MG63 (cell line): ENCODE measurements at regions not wholly inside any gene's neighbourhood (a gene's known extent, or its start where the extent isn't known, plus 50 kb on each side); places are given as distances from the start of the nearest gene placed in this dataset.
"Not testable (repeated sequence)": the region's sequence is repeated elsewhere in the genome, so short reads cannot be mapped to it uniquely, and the experiment has no call there.

Experiments used
- DNase-seq: peaks from one replicate; pipeline ENCODE4 v3.0.0-alpha.2; 2020
- H3K27me3 ChIP-seq: fragments of 250-450 bp; sonication (Bioruptor Pico); 2 replicates; pipeline ENCODE4 v1.5.1; 2020; ENCODE audit warnings: mild to moderate bottlenecking, moderate library complexity
- H3K36me3 ChIP-seq: fragments of 250-450 bp; sonication (Bioruptor Pico); 2 replicates; pipeline ENCODE4 v1.5.1; 2020; ENCODE audit warnings: mild to moderate bottlenecking, moderate library complexity
- H3K4me3 ChIP-seq: fragments of 250-450 bp; sonication (Bioruptor Pico); 2 replicates; pipeline ENCODE4 v1.5.1; 2020; ENCODE audit warnings: mild to moderate bottlenecking, moderate library complexity
- H3K9me3 ChIP-seq: fragments of 250-450 bp; sonication (Bioruptor Pico); 2 replicates; pipeline ENCODE4 v1.5.1; 2020; ENCODE audit warnings: mild to moderate bottlenecking, moderate library complexity

- no peak overlapping the region for H3K4me3 ChIP-seq
- H3K9me3 ChIP-seq = no peaks in the 10 kb centered on the region
- H3K27me3 ChIP-seq = no peaks in the 10 kb centered on the region
- H3K36me3 ChIP-seq = no peaks in the 10 kb centered on the region
- DNase-seq = no peak
These were observed 407.2 kb downstream of the KCNRG start for GRCh38 chr13:50422181-50423148.

- H3K36me3 ChIP-seq = no peaks in the 10 kb centered on the region
- no peaks in the 10 kb centered on the region for H3K9me3 ChIP-seq
- H3K4me3 ChIP-seq = no peak overlapping the region
- DNase-seq = no peak
- H3K27me3 ChIP-seq = no peaks in the 10 kb centered on the region
These were observed 409.7 kb downstream of the KCNRG start for GRCh38 chr13:50424993-50425392.

GRCh38 chr13:50425772-50426171 is 410.5 kb downstream of the KCNRG start:
- H3K27me3 ChIP-seq = no peaks in the 10 kb centered on the region
- no peaks in the 10 kb centered on the region for H3K36me3 ChIP-seq
- no peak for DNase-seq
- H3K4me3 ChIP-seq = no peak overlapping the region
- H3K9me3 ChIP-seq = no peaks in the 10 kb centered on the region

- Histone ChIP-seq H3K36me3 (no peaks in the 10 kb centered on the region), H3K27me3 (no peaks in the 10 kb centered on the region), H3K4me3 (no peak overlapping the region), H3K9me3 (no peaks in the 10 kb centered on the region)
- no peak for DNase-seq
These were observed 411.7 kb downstream of the KCNRG start for GRCh38 chr13:50426927-50427326.

- not testable (repeated sequence) for DNase-seq, H3K9me3 ChIP-seq, H3K4me3 ChIP-seq
These were observed 412.3 kb downstream of the KCNRG start for GRCh38 chr13:50427511-50427910.

GRCh38 chr13:50428183-50428877 is 413.1 kb downstream of the KCNRG start:
- Histone ChIP-seq H3K27me3 (no peaks in the 10 kb centered on the region), H3K36me3 (no peaks in the 10 kb centered on the region), H3K9me3 (no peaks in the 10 kb centered on the region), H3K4me3 (no peak overlapping the region)
- no peak for DNase-seq

More at GRCh38 chr13:50427511-50427910, 412.3 kb downstream of the KCNRG start:
- H3K27me3 ChIP-seq, H3K36me3 ChIP-seq: not testable (repeated sequence)

GRCh38 chr13:50435011-50435410 is 408.5 kb downstream of the DLEU7 start:
- H3K27me3 ChIP-seq = no peaks in the 10 kb centered on the region
- no peak overlapping the region for H3K4me3 ChIP-seq
- DNase-seq = no peak
- H3K36me3 ChIP-seq = no peaks in the 10 kb centered on the region
- H3K9me3 ChIP-seq = no peaks in the 10 kb centered on the region

- H3K4me3 ChIP-seq = no peak overlapping the region
- H3K9me3 ChIP-seq = no peaks in the 10 kb centered on the region
- no peaks in the 10 kb centered on the region for H3K27me3 ChIP-seq
- H3K36me3 ChIP-seq = no peaks in the 10 kb centered on the region
- DNase-seq = no peak
These were observed 406.2 kb downstream of the DLEU7 start for GRCh38 chr13:50437252-50437651.

GRCh38 chr13:50438351-50438750 is 405.1 kb downstream of the DLEU7 start:
- no peaks in the 10 kb centered on the region for H3K27me3 ChIP-seq

GRCh38 chr13:50441130-50441529 is 402.4 kb downstream of the DLEU7 start:
- no peak overlapping the region for H3K4me3 ChIP-seq
- no peak for DNase-seq
- no peaks in the 10 kb centered on the region for H3K27me3 ChIP-seq
- no peaks in the 10 kb centered on the region for H3K9me3 ChIP-seq
- no peaks in the 10 kb centered on the region for H3K36me3 ChIP-seq

More at GRCh38 chr13:50438351-50438750, 405.1 kb downstream of the DLEU7 start:
- Histone ChIP-seq H3K36me3 (no peaks in the 10 kb centered on the region), H3K9me3 (no peaks in the 10 kb centered on the region), H3K4me3 (no peak overlapping the region)
- no peak for DNase-seq

GRCh38 chr13:50444726-50445125 is 398.8 kb downstream of the DLEU7 start:
- H3K9me3 ChIP-seq = no peaks in the 10 kb centered on the region
- no peaks in the 10 kb centered on the region for H3K36me3 ChIP-seq
- DNase-seq = no peak
- H3K27me3 ChIP-seq = no peaks in the 10 kb centered on the region
- H3K4me3 ChIP-seq = no peak overlapping the region

GRCh38 chr13:50446611-50447010 is 396.9 kb downstream of the DLEU7 start:
- Histone ChIP-seq H3K9me3 (no peaks in the 10 kb centered on the region), H3K4me3 (no peak overlapping the region), H3K36me3 (no peaks in the 10 kb centered on the region), H3K27me3 (no peaks in the 10 kb centered on the region)
- no peak for DNase-seq

- Histone ChIP-seq H3K27me3 (no peaks in the 10 kb centered on the region), H3K9me3 (no peaks in the 10 kb centered on the region), H3K36me3 (no peaks in the 10 kb centered on the region), H3K4me3 (no peak overlapping the region)
- no peak for DNase-seq
These were observed 394.9 kb downstream of the DLEU7 start for GRCh38 chr13:50448535-50448998.

GRCh38 chr13:50449465-50449864 is 394.0 kb downstream of the DLEU7 start:
- no peak for DNase-seq
- no peaks in the 10 kb centered on the region for H3K27me3 ChIP-seq
- H3K4me3 ChIP-seq = no peak overlapping the region
- no peaks in the 10 kb centered on the region for H3K36me3 ChIP-seq
- H3K9me3 ChIP-seq = no peaks in the 10 kb centered on the region

GRCh38 chr13:50450279-50450678 is 393.2 kb downstream of the DLEU7 start:
- H3K4me3 ChIP-seq = no peak overlapping the region
- H3K9me3 ChIP-seq = no peaks in the 10 kb centered on the region
- H3K36me3 ChIP-seq = no peaks in the 10 kb centered on the region
- H3K27me3 ChIP-seq = no peaks in the 10 kb centered on the region
- DNase-seq = no peak

- DNase-seq = peak; percentile 21
- Histone ChIP-seq H3K27me3 (no peaks in the 10 kb centered on the region), H3K36me3 (no peaks in the 10 kb centered on the region), H3K4me3 (no peak overlapping the region), H3K9me3 (no peaks in the 10 kb centered on the region)
These were observed 391.9 kb downstream of the DLEU7 start for GRCh38 chr13:50451609-50452008.

- no peaks in the 10 kb centered on the region for H3K27me3 ChIP-seq
These were observed 391.5 kb downstream of the DLEU7 start for GRCh38 chr13:50452028-50452427.

More at GRCh38 chr13:50452028-50452427, 391.5 kb downstream of the DLEU7 start:
- Histone ChIP-seq H3K36me3 (no peaks in the 10 kb centered on the region), H3K4me3 (no peak overlapping the region), H3K9me3 (no peaks in the 10 kb centered on the region)
- no peak for DNase-seq
